GM21786 (cell line): ENCODE measurements at regions not wholly inside any gene's neighbourhood (a gene's known extent, or its start where the extent isn't known, plus 50 kb on each side); places are given as distances from the start of the nearest gene placed in this dataset.
"Not testable (repeated sequence)": the region's sequence is repeated elsewhere in the genome, so short reads cannot be mapped to it uniquely, and the experiment has no call there.

Experiments
- ATAC-seq: cut with Tn5 transposase; IDR thresholded peaks from one replicate; pipeline ENCODE4 v1.9.1; 2021; ENCODE audit not compliant: unreplicated experiment

GRCh38 chr3:69648126-69648525 is 91.1 kb upstream of the MITF start:
- ATAC-seq, result no peak

GRCh38 chr3:69647511-69648110 is 91.7 kb upstream of the MITF start:
- no peak for ATAC-seq

GRCh38 chr3:69647081-69647480 is 92.2 kb upstream of the MITF start:
- ATAC-seq, result no peak

- no peak for ATAC-seq
These were observed 92.8 kb upstream of the MITF start for GRCh38 chr3:69646287-69647067.

GRCh38 chr3:69642606-69643005 is 96.7 kb upstream of the MITF start:
- ATAC-seq, result no peak

GRCh38 chr3:69639851-69640250 is 99.4 kb upstream of the MITF start:
- no peak for ATAC-seq

GRCh38 chr3:69628951-69629350 is 110.3 kb upstream of the MITF start:
- no peak for ATAC-seq

GRCh38 chr3:69613286-69613685 is 126.0 kb upstream of the MITF start:
- ATAC-seq, result no peak

GRCh38 chr3:69612791-69613190 is 126.5 kb upstream of the MITF start:
- no peak for ATAC-seq

- ATAC-seq, result not testable (repeated sequence)
These were observed 129.7 kb upstream of the MITF start for GRCh38 chr3:69609566-69609965.

GRCh38 chr3:69607466-69608305 is 131.6 kb upstream of the MITF start:
- no peak for ATAC-seq

- ATAC-seq, result no peak
These were observed 133.4 kb upstream of the MITF start for GRCh38 chr3:69605867-69606266.

GRCh38 chr3:69604735-69605450 is 134.4 kb upstream of the MITF start:
- no peak for ATAC-seq

GRCh38 chr3:69602112-69602511 is 137.2 kb upstream of the MITF start:
- no peak for ATAC-seq

- no peak for ATAC-seq
These were observed 145.0 kb upstream of the MITF start for GRCh38 chr3:69594286-69594685.

- no peak for ATAC-seq
These were observed 148.0 kb upstream of the MITF start for GRCh38 chr3:69591164-69591736.

GRCh38 chr3:69590111-69590510 is 149.2 kb upstream of the MITF start:
- ATAC-seq, result no peak

- no peak for ATAC-seq
These were observed 151.1 kb upstream of the MITF start for GRCh38 chr3:69588170-69588569.

- ATAC-seq, result no peak
These were observed 153.8 kb upstream of the MITF start for GRCh38 chr3:69585472-69585871.

- ATAC-seq, result no peak
These were observed 157.2 kb upstream of the MITF start for GRCh38 chr3:69582044-69582443.
